22Rv1 (cell line): ENCODE measurements at regions not wholly inside any gene's neighbourhood (a gene's known extent, or its start where the extent isn't known, plus 50 kb on each side); places are given as distances from the start of the nearest gene placed in this dataset.

Experiments used
- ZFX ChIP-seq: fragments of 450-650 bp; IDR thresholded peaks from 2 replicates; pipeline ENCODE4 v1.6.1; 2017; ENCODE audit warnings: antibody characterized with exemption, borderline replicate concordance
- TF ChIP-seq, protein P1 (sequence below): fragments of 450-650 bp; IDR thresholded peaks from 2 replicates; pipeline ENCODE4 v1.5.1; 2017; ENCODE audit warnings: mild to moderate bottlenecking

DNA sequence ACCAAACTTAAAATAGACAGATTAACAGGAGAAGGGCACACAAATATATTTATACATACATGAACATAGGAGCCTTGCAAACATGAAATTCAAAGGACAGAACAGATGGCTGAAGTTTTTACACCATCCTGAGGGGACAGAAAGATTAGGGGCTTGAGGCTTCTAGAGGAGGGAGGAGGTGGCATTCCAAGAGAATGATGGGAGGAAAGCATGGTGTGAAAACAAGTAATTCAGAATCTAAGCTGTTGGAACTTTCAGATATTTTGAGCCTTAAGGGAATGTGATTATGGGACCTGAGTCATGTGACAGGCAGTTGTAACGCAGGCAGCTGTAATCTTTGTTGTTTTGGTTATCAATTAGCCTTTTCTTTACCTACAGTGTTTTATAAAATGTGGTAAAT is 225.2 kb upstream of the SPOPL start:
- TF ChIP-seq, protein P1, sequence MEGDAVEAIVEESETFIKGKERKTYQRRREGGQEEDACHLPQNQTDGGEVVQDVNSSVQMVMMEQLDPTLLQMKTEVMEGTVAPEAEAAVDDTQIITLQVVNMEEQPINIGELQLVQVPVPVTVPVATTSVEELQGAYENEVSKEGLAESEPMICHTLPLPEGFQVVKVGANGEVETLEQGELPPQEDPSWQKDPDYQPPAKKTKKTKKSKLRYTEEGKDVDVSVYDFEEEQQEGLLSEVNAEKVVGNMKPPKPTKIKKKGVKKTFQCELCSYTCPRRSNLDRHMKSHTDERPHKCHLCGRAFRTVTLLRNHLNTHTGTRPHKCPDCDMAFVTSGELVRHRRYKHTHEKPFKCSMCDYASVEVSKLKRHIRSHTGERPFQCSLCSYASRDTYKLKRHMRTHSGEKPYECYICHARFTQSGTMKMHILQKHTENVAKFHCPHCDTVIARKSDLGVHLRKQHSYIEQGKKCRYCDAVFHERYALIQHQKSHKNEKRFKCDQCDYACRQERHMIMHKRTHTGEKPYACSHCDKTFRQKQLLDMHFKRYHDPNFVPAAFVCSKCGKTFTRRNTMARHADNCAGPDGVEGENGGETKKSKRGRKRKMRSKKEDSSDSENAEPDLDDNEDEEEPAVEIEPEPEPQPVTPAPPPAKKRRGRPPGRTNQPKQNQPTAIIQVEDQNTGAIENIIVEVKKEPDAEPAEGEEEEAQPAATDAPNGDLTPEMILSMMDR, result no peak
- no peak for TF ChIP-seq ZFX
